ENCODE measurements at regions not wholly inside any gene's neighbourhood (a gene's known extent, or its start where the extent isn't known, plus 50 kb on each side); places are given as distances from the start of the nearest gene placed in this dataset.

DNA sequence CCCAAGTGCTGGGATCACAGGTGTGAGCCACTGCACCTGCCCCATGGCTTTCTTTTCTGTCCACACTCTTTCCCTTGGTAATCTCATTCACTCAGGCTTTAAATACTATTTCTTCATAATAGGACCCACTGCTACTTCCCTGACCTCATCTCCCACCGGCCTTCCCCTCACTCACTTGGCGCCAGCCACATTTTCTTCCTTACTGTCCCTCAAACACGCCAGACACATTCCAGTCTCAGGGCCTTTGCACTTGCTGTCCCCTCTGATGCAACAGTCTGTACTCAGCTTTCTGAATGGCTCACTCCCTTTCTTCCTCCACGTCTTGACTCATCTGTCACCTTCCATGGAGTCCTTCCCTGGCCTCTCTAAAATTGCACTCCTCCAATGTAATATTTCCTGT, 111.1 kb upstream of the MVB12B start:
- TF ChIP-seq, protein P1, sequence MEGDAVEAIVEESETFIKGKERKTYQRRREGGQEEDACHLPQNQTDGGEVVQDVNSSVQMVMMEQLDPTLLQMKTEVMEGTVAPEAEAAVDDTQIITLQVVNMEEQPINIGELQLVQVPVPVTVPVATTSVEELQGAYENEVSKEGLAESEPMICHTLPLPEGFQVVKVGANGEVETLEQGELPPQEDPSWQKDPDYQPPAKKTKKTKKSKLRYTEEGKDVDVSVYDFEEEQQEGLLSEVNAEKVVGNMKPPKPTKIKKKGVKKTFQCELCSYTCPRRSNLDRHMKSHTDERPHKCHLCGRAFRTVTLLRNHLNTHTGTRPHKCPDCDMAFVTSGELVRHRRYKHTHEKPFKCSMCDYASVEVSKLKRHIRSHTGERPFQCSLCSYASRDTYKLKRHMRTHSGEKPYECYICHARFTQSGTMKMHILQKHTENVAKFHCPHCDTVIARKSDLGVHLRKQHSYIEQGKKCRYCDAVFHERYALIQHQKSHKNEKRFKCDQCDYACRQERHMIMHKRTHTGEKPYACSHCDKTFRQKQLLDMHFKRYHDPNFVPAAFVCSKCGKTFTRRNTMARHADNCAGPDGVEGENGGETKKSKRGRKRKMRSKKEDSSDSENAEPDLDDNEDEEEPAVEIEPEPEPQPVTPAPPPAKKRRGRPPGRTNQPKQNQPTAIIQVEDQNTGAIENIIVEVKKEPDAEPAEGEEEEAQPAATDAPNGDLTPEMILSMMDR (IDR thresholded peaks at IDR 0.05; ENCODE audit: low read depth, low read length, missing control alignments) = no peak
- DNase-seq (ENCODE audit: low read depth) = no peak
- no peak overlapping the region for H3K4me3 ChIP-seq (ENCODE audit: low read depth, low read length)

DNA sequence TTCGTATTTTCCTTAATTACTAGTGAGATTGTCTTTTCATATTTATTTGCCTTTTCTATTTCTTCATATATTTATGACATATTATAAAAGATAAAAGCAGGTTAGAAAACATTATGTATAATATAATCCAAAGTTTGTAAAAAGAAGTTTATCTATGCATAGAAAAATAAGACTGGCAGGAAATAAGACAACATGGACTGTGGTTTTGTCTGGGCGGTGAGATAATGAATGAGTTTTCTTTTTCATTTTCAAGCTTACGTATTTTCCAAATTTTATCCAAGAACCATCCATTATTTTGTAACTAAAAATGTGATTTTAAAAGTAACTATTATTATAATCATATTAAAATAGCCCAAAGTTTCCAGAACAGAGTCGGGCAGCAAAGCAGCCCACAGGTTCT, 109.8 kb upstream of the MVB12B start:
- TF ChIP-seq, protein P1 (IDR thresholded peaks at IDR 0.05; ENCODE audit: low read depth, low read length, missing control alignments) = no peak
- no peak for DNase-seq (ENCODE audit: low read depth)
- no peak overlapping the region for H3K4me3 ChIP-seq (ENCODE audit: low read depth, low read length)

DNA sequence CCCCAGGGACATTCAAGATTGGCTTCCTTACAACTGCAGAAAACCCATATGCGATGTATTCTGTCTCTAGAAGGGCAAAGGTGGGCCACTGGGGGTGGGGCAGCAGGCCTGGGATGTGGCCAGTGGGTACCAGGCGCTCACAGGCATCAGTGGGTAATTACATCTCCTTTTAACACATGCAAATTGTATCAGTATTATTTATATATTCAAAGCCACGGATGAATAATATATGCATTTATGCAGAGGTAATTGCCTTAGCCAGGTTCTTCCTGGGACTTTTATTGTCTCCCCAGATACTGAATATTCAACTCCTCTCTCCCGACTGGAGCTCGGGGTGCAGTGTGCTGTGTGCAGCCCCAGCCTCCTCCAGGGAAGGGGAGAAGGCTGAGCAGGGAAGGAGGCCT, 109.4 kb upstream of the MVB12B start:
- TF ChIP-seq, protein P1 (IDR thresholded peaks at IDR 0.05; ENCODE audit: low read depth, low read length, missing control alignments) = no peak
- DNase-seq (ENCODE audit: low read depth) = no peak
- no peak overlapping the region for H3K4me3 ChIP-seq (ENCODE audit: low read depth, low read length)

DNA sequence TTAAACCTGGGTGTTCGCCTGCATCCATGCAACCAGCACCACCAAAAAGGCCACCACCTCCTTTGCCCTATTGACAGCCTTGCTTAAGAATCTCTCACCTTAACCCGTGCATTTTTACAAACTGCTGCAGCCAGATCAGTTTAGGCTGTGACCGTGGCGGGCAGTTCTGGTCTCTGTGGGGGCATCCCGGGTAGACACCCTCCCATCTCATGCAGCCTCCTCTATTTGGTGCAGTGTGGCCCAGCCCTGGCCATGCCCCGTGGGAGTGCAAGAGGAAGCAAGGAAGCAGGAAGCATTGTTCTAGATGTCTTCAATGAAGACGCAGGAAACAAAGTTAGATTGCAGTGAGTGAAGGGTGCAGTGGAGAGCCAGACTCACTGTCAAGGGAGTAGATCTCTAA, 108.8 kb upstream of the MVB12B start:
- H3K4me3 ChIP-seq (ENCODE audit: low read depth, low read length) = no peak overlapping the region
- TF ChIP-seq, protein P1 (IDR thresholded peaks at IDR 0.05; ENCODE audit: low read depth, low read length, missing control alignments) = no peak
- no peak for DNase-seq (ENCODE audit: low read depth)

DNA sequence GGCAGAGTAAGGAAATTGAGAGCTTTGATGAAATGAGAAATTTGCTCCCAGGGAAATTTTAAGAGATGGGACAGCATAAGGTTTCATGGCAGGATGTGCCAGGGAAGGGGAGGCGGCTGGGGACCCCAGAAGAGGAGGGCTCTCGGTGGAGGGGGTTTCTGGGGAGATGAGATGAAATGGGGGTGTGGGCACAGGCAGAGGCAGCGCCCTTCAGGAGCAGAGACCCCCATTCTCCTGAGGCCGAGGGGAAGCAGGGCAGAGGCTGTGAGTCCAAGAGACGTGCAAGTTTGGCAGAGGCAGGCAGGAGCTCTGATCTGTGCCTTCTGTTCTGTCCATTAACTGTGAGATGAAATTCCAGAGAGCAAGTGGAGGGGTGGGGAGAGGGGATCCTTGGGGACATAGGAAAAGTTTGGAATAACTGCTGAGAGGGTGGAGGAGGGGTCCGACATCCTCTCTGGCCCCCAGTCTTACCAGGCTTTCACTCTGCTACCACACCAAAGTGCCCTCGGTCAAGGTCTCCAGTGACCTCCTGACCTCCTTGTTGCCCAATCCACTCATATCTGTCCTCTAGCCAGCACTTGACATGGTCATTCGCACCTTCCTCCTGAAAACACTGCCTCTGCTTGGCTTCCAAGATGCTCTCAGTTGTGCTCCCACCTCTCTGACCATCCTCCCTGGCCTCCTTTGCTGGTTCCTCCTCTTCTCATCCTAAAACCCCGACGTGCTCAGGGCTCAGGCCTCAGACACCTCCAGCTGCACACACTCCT, 108.1 kb upstream of the MVB12B start:
- H3K4me3 ChIP-seq (ENCODE audit: low read depth, low read length) = no peak overlapping the region
- DNase-seq (ENCODE audit: low read depth) = no peak
- TF ChIP-seq, protein P1 (IDR thresholded peaks at IDR 0.05; ENCODE audit: low read depth, low read length, missing control alignments) = no peak

DNA sequence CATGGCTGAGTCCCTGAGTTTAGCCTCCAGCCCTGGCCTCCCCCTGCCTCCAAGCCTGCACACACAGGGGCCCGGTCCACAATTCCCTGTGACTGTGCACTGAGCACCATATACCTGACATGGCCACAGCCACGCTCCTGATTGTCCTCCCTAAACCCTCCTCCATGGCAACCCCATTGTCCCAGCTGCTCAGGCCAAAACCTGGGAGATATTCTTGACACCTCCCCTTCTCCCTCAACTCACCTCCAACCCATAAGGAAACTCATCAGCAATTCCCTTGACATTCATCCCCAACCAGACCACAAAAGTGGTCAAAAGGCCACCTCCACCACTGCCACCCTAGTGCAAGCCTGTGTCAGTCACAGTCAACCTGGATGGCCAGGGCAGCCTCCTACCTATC, 107.5 kb upstream of the MVB12B start:
- DNase-seq (ENCODE audit: low read depth) = no peak
- no peak overlapping the region for H3K4me3 ChIP-seq (ENCODE audit: low read depth, low read length)
- TF ChIP-seq, protein P1 (IDR thresholded peaks at IDR 0.05; ENCODE audit: low read depth, low read length, missing control alignments) = no peak

DNA sequence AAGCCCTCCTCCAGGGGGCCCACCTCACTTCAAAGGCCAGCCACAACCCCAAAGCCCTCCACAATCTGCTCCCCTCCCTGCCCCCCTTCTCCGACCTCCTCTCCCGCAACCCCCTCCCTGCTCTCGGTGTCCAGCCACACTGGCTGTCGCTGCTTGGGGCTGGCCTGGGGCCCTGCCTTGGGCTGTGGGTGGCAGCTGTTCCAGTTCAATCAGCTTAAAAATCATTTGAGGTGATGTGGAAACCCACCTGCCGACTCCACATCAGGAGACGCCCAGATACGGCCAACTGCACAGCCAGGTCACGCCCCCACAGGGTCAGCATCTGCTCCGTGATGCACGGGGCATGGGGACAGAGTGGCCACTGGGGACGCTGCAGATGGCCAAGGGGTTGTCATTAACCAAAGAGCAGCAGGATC, 107.0 kb upstream of the MVB12B start:
- no peak for DNase-seq (ENCODE audit: low read depth)

More for the DNA sequence above, 107.0 kb upstream of the MVB12B start:
- H3K4me3 ChIP-seq (ENCODE audit: low read depth, low read length) = no peak overlapping the region
- TF ChIP-seq, protein P1 (IDR thresholded peaks at IDR 0.05; ENCODE audit: low read depth, low read length, missing control alignments) = no peak
